ENCODE measurements at regions not wholly inside any gene's neighbourhood (a gene's known extent, or its start where the extent isn't known, plus 50 kb on each side); places are given as distances from the start of the nearest gene placed in this dataset.

- no peak for DNase-seq (ENCODE audit: extremely low read depth in 1 of 2, low read depth in 1 of 2)
Observed at GRCh38 chr16:51374790-51375189, 223.7 kb upstream of the SALL1 start.

DNA sequence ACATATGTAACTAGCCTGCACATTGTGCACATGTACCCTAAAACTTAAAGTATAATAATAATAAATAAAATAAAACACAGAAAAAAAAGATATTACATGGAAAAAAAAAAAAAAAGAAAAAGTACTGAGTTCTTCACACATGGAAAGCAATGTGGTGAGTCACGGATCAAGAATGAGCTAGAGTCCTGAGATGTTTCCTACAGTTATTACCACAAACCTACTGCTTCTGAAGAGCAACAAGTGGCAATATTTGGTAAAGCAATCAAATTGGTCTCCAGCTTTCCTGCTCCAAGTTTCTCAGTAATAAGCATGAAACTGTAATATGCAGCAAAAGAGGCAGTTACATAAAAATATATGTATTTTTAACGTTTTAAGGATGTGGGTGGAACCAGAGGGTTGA, 223.3 kb upstream of the SALL1 start:
- no peak for DNase-seq (ENCODE audit: extremely low read depth in 1 of 2, low read depth in 1 of 2)

- DNase-seq (ENCODE audit: extremely low read depth in 1 of 2, low read depth in 1 of 2): no peak
Observed at GRCh38 chr16:51365715-51366114, 214.6 kb upstream of the SALL1 start.

GRCh38 chr16:51359141-51359955, 208.3 kb upstream of the SALL1 start:
- no peak for DNase-seq (ENCODE audit: extremely low read depth in 1 of 2, low read depth in 1 of 2)

DNA sequence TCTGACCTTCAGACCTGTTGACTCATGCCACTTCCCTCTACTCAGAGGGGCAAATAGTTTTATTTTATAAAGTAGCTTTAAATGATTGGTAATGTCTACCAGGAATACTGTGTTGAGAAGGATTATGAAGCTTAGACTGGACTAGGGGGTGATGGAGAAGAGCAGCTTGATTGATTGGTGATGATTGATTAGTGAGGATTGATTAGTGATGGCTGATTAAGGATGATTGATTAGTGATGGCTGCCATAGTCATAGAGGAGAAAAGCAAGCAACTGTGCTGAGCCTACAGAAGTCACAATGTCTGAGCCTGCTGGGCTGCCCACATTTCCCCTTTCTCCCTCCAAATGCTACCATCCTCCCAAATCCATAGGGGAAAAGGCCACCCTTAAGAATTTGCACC, 206.8 kb upstream of the SALL1 start:
- no peak for DNase-seq (ENCODE audit: extremely low read depth in 1 of 2, low read depth in 1 of 2)

DNA sequence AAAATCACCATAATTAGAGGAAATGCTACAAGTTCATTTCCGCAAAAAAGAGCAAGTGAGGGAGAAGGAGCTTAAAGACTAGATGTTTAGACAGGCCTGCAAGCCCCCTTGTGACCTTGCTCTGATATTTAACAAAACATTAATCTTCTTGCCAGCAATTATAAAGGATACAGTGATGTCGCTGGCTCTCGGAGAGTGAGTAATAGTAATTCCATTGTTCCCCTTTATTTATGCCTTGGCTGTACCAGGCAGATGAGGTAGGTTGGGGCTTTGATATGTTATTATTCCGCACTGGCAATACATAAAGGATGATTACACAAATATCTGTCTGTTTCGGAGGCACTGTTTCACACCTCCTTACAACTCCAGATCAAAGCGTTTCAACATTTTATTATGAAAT, 204.8 kb upstream of the SALL1 start:
- DNase-seq (ENCODE audit: extremely low read depth in 1 of 2, low read depth in 1 of 2): no peak

DNA sequence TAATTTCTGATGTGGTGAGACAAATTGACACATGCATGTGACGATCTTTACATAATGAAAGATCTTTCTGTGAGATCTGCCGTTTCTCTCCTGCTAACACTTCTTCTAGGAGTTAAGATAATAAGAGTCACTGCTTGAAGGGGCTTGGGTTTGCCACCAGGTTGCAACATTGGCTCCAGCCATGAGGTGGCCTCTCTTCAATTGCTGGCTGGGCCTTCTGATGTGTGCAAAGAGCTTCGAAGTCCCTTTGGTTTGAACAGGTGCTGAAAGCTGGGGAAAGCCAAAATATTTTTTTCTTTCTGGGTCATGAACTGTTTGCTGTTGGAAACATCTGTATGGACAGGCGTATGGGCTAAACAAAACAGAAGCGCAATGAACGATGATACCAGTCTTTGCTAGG, 204.1 kb upstream of the SALL1 start:
- no peak for DNase-seq (ENCODE audit: extremely low read depth in 1 of 2, low read depth in 1 of 2)

GRCh38 chr16:51353055-51353454, 202.0 kb upstream of the SALL1 start:
- no peak for DNase-seq (ENCODE audit: extremely low read depth in 1 of 2, low read depth in 1 of 2)

DNA sequence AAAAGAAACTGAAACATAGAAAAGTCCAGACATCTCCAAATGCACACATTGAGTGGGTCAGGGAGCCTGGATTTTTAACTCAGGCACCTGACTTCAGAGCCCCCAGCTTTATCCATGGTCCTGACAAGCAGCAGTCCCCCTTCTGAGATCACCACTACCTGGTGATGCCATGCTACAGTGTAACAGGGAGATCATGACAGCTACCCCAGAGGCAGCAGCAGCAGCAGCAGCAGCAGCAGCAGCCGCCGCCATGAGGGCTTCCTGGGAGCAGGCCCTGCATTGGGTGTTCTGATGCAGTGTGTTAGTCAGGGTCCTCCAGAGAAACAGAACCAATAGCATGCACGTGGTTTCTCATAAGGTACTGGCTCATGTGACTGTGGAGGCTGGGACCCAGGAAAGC, 198.6 kb upstream of the SALL1 start:
- no peak for DNase-seq (ENCODE audit: extremely low read depth in 1 of 2, low read depth in 1 of 2)

- no peak for DNase-seq (ENCODE audit: extremely low read depth in 1 of 2, low read depth in 1 of 2)
Observed at GRCh38 chr16:51343411-51343810, 192.3 kb upstream of the SALL1 start.

DNA sequence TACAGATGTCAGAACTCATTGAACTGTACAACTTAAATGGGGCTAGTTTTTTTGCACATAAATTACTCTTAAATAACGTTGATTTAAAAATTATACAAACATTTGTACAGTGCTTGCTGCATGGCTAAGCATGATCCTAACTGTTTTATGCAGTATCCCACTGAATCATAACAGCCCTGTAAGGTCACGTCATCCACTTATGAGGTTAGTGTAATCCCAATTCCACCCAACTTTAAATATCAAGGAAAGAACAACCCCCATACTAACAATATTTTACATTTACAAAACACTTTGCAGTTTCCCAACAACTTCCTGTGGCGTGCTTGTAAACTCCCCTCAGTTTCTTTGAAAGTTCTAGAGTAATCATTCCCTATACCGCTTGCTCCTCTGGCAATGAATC, 190.1 kb upstream of the SALL1 start:
- DNase-seq (ENCODE audit: extremely low read depth in 1 of 2, low read depth in 1 of 2): no peak

- no peak for DNase-seq (ENCODE audit: extremely low read depth in 1 of 2, low read depth in 1 of 2)
Observed at GRCh38 chr16:51337662-51338061, 186.6 kb upstream of the SALL1 start.

DNA sequence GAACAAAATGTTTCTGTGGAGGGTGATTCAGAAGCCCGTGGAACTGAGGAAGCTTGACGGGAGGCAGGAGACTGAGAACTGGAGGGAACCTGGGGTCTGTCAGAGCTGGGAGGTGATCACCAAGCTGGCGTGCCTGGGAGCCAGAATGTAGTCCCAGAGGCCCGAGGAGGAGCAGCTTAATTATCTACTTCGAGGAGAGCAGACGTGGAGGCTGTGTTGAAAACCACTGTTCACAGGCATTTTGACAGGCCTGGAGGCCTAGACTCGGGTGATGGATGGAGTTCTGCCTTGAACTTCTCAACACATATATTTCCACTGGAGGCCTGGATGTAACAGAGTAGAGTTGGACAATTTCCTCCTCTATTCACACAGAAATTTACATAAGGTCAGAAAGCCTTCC, 177.7 kb upstream of the SALL1 start:
- no peak for DNase-seq (ENCODE audit: extremely low read depth in 1 of 2, low read depth in 1 of 2)

DNA sequence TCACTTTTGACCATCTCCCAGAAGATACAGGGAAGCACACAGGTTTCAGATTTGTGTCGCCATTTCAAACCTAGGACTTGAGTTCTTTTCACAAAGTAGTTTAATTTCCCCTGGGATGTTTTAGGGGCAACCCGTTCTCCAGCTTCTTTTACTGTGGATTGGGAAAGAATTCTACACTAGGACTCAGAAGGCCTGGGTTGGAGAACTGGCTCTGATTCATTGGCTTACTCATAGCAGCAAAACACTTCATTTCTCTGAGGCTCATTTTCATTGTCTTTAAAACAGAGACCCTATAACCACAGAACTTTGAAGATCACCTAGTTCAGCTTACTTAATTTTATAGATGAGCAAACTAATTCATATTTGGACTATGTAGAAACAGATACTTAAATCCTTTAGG, 175.9 kb upstream of the SALL1 start:
- DNase-seq (ENCODE audit: extremely low read depth in 1 of 2, low read depth in 1 of 2): no peak

DNA sequence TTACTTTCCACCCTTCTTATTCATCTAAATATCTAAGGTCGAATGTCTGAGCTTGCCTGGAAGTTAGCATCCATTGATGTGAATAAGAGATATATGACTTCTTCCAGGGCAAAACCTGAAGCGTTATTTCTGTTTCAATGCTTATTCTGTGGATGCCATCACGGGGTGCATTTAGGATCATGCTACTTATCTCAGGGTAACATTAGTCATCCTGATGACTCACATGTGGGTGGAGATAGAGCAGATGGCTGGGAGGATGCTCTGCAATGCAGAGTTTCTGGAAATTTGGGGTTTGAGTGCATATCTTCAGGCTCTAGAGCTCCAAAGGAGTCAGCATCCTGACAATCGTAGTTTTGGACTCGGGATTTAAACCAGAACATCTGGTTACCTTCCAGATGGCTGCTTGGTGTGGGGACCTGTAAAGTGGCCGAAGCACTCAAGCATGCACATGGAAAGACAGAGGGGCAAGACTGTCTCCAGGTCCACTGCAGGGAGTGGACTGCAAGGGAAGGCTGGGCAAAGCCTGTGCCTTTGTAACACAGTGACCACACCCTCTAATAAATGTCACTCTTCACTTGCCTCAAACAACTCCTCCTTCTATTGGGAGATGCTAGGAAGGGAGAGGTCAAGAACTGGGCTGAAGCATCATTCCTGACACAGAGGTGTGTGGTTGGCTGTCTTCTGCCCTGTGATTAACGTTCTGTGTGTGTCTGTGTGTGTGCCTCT, 175.2 kb upstream of the SALL1 start:
- DNase-seq (ENCODE audit: extremely low read depth in 1 of 2, low read depth in 1 of 2): no peak

GRCh38 chr16:51321251-51321650, 170.2 kb upstream of the SALL1 start:
- no peak for DNase-seq (ENCODE audit: extremely low read depth in 1 of 2, low read depth in 1 of 2)

DNA sequence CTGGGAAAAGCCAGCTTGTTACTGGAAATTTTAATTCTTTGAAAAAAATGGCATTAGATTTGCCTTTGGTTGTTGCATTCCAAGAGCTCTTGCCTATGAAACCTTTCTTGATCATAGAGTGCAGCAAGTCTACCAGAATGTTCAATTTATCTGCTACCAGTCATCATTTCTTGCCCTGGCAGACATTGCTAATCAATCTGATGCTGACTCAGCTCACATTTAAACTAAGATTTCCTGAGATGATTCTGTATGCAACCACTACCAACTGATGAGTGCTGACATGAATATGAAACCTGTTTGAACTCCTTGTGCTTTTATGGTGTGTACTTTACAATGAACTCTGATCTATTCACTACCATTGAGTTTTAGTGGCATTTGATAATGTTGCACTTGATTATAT, 166.5 kb upstream of the SALL1 start:
- no peak for DNase-seq (ENCODE audit: extremely low read depth in 1 of 2, low read depth in 1 of 2)

DNA sequence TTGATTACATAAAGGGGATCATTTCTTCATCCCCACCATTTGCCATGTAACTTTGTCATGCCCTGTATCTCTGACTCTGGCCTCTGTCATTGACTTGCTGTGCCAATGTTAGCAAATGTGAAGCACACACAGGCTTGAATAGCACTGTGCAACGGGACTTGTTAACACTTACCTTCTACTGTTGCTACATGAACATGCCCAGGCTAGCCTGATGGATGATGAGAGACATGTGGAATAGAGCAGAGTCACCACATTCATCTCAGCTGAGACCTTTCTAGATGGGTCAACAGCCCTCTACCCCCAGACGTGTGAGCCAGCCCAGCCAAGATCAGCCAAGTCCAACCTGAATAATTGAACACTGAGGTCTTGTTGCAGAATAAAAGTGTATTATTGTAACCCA, 162.1 kb upstream of the SALL1 start:
- DNase-seq (ENCODE audit: extremely low read depth in 1 of 2, low read depth in 1 of 2): no peak

DNA sequence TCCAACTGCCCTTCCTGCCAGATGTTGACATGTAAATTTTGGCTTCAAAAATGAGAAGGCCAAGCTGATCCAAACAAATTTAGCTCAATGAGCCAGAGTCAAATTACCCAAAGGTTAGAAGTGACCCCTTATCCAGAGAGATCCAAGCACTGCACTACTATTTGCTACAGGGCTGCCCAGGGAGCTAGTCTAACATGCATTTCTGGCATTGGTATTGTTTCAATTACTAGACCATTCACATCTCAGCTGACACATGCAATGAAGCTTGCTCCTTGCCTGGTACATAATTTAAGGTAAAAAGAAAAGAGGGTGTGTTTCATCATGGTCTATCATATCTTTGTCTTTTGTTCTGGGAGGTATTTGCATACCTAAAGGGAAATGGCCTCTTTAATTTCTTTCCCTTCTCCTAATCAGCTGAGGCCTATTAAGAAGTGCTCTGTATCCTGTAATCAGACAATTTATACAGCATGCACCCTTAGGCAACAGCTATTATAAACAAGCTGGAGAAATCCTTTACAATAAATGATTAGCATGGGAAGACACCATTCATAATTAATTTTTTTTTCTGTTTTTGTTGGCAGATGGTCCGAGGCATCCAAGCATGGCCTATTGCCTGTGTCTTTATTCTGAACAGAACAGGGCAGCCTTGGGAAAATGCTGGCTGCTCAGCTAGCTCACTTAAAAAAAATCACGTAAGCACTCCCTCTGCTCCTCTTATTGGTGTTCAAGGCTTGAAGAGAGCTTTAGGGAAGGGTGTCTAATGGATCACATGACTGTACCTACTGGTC, 161.5 kb upstream of the SALL1 start:
- DNase-seq (ENCODE audit: extremely low read depth in 1 of 2, low read depth in 1 of 2): no peak

GRCh38 chr16:51310159-51310558, 159.1 kb upstream of the SALL1 start:
- DNase-seq (ENCODE audit: extremely low read depth in 1 of 2, low read depth in 1 of 2): no peak

DNA sequence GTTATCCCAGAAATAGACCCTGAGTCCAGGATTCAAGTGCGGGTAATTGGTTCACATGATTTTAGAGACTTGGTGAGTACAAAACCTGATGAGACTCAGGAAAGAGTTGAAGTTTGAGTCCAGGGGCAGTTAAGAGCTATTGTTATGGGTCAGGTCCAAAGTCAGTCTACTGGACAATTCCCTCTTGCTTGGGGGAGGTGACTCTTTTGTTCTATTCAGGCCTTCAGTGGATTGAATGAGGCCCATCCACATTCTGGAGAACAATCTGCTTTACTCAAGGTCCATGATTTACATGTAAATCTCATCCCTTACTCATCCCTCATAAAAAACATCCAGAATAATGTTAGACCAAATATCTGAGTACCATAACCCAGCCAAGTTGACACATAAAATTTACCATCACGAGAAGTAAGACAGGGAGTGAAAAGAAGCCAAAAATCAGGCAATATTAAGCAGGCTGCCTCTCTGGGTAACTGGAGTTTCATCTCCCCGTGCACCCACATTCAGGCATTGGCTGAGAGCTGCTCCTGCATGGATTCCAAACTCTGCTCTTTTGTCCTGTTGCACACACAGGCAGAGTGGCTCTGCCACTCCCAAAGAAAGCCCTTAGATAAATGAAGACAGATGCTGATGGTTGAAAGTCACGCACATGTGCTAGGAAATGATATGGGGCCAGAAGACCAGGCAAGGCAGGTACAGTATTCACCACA, 156.0 kb upstream of the SALL1 start:
- DNase-seq (ENCODE audit: extremely low read depth in 1 of 2, low read depth in 1 of 2): no peak
